IPS DF 6.9 (cell line): ENCODE measurements at regions not wholly inside any gene's neighbourhood (a gene's known extent, or its start where the extent isn't known, plus 50 kb on each side); places are given as distances from the start of the nearest gene placed in this dataset.

ENCODE experiments used
- DNase-seq: peaks from one replicate; pipeline ENCODE4 v3.0.0-alpha.2; 2013; ENCODE audit warnings: low read depth, low spot score
- H3K27ac ChIP-seq: one replicate; pipeline ENCODE4 v1.5.1; 2013; ENCODE audit warnings: low read length, control low read depth
- H3K27me3 ChIP-seq: 2 replicates; pipeline ENCODE4 v1.6.1; 2013; ENCODE audit warnings: mild to moderate bottlenecking, low read length; ENCODE audit not compliant: control insufficient read depth, insufficient read depth
- H3K36me3 ChIP-seq: 2 replicates; pipeline ENCODE4 v1.6.1; 2013; ENCODE audit warnings: low read length; ENCODE audit not compliant: control insufficient read depth, insufficient read depth
- H3K4me1 ChIP-seq: 2 replicates; pipeline ENCODE4 v1.6.1; 2013; ENCODE audit warnings: low read length; ENCODE audit not compliant: control insufficient read depth, insufficient read depth
- H3K4me3 ChIP-seq: 2 replicates; pipeline ENCODE4 v1.5.1; 2013; ENCODE audit warnings: mild to moderate bottlenecking, low read length
- H3K9me3 ChIP-seq: 2 replicates; pipeline ENCODE4 v1.6.1; 2013; ENCODE audit warnings: low read length, inconsistent platforms; ENCODE audit not compliant: control insufficient read depth, insufficient read depth
- WGBS: extraction: QIAGEN DNeasy Blood & Tissue Kit; methylation state at CpG from one replicate; pipeline ENCODE4 v1.1.7; 2013; ENCODE audit warnings: mixed read lengths, missing lambda C conversion rate; ENCODE audit not compliant: insufficient read length, insufficient coverage; 5-methylcytosine and 5-hydroxymethylcytosine counted together

DNA sequence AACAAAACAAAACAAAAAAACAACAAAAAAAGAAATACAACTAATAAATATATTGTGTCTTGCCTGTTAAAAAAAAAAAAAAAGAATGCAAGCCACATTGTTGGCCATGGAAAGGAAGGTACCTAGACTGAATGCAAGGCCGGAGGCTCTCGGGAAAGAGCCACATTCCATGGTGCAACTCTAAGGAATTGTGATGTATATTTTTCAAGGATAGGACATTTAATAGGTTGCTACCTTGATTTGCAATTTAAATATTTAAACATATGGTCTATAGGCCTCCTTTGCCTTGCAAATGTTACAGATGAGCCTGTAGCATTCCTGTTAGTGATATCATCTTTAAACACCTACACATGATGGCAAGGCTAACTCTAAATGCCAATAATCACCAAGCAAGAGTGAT, 650.9 kb downstream of the TOX3 start:
- Histone ChIP-seq H3K36me3 (no peaks in the 10 kb centered on the region), H3K4me1 (no peaks in the 10 kb centered on the region), H3K4me3 (no peak overlapping the region), H3K9me3 (no peaks in the 10 kb centered on the region), H3K27ac (no peak overlapping the region), H3K27me3 (no peaks in the 10 kb centered on the region)
- DNase-seq, result peak; percentile 25
- no CpG with 5 or more reads among the region's 2 CpGs for WGBS

DNA sequence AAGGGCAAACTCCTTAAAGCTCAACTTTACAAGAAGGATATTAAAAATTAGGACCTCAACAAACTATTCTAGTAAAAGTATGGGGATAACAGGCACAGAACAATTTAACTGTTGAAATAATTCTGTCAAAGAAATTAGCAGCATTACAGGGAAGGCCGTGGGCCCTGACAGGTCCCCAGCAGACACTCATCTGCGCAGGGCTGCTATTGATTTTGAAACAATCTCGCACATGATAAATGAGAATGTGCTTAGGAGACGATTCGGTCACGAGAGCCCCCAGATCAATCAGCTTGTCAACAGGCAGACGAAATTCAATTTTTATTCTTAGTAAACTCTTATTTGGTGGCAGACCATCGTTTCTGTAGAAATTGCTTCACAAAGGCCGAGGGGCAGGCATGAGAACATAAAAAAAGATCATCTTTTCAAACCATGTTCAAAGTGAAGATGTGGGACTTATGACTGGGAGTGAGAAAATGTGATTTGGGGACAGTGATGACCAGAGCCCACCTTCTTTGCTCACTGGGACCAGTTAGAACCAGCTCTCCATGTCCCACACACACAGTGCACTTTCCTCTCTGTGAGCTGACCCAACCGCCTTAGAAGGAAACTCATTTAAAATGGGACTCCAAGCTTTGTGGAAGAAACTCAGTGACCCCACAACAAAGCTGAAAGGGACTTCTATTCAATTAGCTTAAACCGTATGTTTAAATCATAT, 654.5 kb downstream of the TOX3 start:
- WGBS, result no CpG with 5 or more reads among the region's 11 CpGs
- H3K4me3 ChIP-seq, result no peak overlapping the region
- H3K36me3 ChIP-seq, result no peaks in the 10 kb centered on the region
- H3K9me3 ChIP-seq, result no peaks in the 10 kb centered on the region
- H3K27ac ChIP-seq, result no peak overlapping the region
- no peak for DNase-seq
- H3K4me1 ChIP-seq, result no peaks in the 10 kb centered on the region
- H3K27me3 ChIP-seq, result no peaks in the 10 kb centered on the region

DNA sequence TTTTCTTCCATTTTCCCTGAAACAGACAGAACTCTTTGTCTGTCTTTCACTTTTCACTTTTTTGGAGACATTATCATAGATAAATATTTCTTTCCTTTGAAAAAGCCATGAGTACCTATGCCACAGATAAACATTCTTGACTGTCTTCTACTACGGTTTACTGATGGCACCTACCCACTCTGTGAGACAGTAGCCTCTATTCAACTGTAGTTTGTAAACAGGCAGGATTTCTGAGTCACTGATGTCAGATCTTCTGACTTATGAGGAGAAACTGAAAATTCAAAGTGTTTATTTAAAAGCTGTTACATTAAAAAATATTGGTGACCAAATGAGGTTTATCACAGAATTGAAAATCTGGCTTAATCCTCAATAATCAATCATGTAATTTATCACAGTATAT, 658.4 kb downstream of the TOX3 start:
- DNase-seq, result no peak
- Histone ChIP-seq H3K27ac (no peak overlapping the region), H3K27me3 (no peaks in the 10 kb centered on the region), H3K4me3 (no peak overlapping the region), H3K4me1 (no peaks in the 10 kb centered on the region), H3K9me3 (no peaks in the 10 kb centered on the region), H3K36me3 (no peaks in the 10 kb centered on the region)
- WGBS, result no CpG with 5 or more reads among the region's 1 CpG

DNA sequence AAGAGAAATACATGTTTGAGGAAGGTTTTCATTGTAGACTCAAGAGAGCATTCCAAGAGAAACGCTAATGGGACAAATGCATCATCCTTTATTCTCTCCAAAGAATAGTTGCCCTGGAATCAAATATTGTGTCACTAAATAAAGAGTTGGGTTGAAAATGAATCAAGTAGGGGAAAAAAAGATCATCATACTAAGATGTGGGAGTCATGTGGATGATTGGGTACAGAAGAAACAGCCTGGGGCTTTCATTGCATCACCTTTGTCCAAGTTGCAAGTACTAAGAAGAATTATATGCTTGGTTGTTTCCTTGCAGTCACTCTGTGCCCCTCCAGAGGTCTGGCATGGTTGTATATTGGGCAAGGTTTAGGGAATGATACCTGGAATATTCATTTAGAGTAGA, 658.9 kb downstream of the TOX3 start:
- Histone ChIP-seq H3K9me3 (no peaks in the 10 kb centered on the region), H3K4me1 (no peaks in the 10 kb centered on the region), H3K27ac (no peak overlapping the region), H3K27me3 (no peaks in the 10 kb centered on the region), H3K36me3 (no peaks in the 10 kb centered on the region), H3K4me3 (no peak overlapping the region)
- DNase-seq, result no peak
- no CpG with 5 or more reads among the region's 1 CpG for WGBS

DNA sequence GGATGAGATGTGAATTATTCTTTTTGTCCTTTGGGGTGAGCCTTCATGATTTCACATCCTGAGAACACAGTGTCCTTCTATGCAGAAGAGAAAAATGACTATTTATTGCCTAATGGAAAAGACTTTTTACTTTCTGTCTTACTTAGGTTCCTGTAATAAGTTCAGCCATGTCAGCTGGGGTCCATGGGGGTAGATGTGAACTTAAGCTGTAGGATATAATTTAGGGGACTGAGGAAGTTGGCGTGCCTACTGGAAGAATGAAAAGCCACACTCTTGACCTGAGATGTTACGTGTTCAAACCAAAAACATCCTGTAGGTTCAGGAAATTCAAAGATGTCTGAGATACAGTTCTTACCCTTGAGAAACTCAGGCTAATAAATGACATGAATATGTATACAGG, 660.5 kb downstream of the TOX3 start:
- Histone ChIP-seq H3K4me1 (no peaks in the 10 kb centered on the region), H3K4me3 (no peak overlapping the region), H3K9me3 (no peaks in the 10 kb centered on the region), H3K27me3 (no peaks in the 10 kb centered on the region), H3K36me3 (no peaks in the 10 kb centered on the region), H3K27ac (no peak overlapping the region)
- WGBS, result no CpG with 5 or more reads among the region's 2 CpGs
- DNase-seq, result no peak

DNA sequence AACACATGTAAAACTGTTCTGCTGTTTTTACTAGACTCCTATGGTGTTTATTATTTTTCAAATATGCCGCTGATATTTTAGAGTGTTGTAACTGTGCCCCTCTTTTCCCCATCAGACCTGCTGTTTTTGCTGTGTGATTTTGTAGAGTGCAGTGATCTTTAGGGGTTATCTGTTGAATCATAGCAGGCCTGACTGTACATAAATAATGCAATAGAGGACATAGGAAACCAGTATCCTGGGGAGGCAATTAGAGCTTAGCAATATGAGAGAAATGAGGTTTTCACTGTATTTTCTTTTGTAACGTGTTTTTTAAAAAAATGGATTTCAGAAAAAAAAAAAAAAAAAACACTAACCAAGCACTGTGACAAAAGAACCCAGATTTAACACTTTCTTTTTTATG, 662.2 kb downstream of the TOX3 start:
- Histone ChIP-seq H3K27me3 (no peaks in the 10 kb centered on the region), H3K4me3 (no peak overlapping the region), H3K27ac (no peak overlapping the region), H3K36me3 (no peaks in the 10 kb centered on the region), H3K9me3 (no peaks in the 10 kb centered on the region), H3K4me1 (no peaks in the 10 kb centered on the region; the same call in 1 of the 2 replicates)
- no CpG with 5 or more reads among the region's 2 CpGs for WGBS
- no peak for DNase-seq

DNA sequence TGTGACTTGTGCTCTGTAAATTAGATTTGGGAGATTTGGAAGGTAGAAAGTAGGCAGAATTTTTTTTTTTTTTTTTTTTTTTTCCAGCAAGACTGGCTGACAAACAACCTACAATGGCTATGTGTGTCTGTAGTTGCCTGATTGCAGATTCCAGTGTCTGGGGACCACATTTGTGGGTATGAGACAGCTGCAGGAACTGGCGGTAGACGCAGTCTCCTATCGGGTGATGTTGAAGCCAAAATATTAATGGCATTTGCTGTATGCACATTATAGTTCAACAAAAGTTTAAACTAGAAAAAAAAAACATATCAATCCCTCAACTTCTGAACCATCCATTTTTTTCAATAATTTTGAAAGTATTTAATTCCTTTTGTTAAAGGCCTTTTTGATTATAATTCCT, 665.2 kb downstream of the TOX3 start:
- H3K27ac ChIP-seq, result no peak overlapping the region
- no CpG with 5 or more reads among the region's 3 CpGs for WGBS
- DNase-seq, result no peak
- no peaks in the 10 kb centered on the region for H3K27me3 ChIP-seq
- no peaks in the 10 kb centered on the region; the same call in 1 of the 2 replicates for H3K4me1 ChIP-seq
- no peak overlapping the region for H3K4me3 ChIP-seq
- H3K9me3 ChIP-seq, result no peaks in the 10 kb centered on the region
- H3K36me3 ChIP-seq, result no peaks in the 10 kb centered on the region

DNA sequence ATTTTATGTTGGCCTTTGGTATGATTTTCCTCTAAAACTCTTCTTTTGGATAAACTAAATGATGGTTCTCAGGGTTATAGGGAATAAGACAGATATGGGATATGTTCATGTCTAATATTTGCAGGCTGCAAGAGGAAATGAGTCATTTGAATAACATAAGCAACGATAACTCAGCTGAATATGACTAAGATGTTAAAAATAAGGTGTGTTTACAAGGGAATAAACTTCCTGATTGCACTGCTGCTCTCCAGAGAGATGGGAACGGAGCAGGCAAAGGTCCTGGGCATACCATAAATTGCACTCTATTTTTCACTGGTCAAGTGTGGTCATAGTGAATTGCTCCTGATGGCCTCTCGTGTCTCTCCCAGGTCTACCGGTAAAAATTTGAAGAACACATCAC, 666.2 kb downstream of the TOX3 start:
- no peak overlapping the region for H3K27ac ChIP-seq
- H3K4me3 ChIP-seq, result no peak overlapping the region
- H3K9me3 ChIP-seq, result no peaks in the 10 kb centered on the region
- H3K36me3 ChIP-seq, result no peaks in the 10 kb centered on the region
- no CpG with 5 or more reads among the region's 4 CpGs for WGBS
- no peak for DNase-seq
- H3K27me3 ChIP-seq, result no peaks in the 10 kb centered on the region
- no peaks in the 10 kb centered on the region; the same call in 1 of the 2 replicates for H3K4me1 ChIP-seq

DNA sequence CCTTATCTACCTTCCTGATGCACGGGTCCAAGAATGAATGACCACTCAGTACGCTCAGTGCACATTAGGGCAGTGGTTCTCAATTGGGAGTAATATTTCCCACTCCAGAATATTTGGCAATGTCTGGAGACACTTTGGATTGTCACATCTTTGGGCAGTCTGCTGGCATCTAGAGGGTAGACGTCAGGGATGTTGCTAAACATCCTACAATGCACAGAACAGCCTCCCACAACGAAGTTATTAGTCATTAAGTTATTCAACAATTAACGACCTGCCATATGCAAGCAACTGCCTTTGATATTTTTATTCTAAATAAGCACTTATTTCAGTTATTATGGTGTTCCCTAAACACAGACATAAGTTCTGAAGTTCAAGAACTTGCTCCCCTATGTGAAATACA, 669.3 kb downstream of the TOX3 start:
- H3K27ac ChIP-seq, result no peak overlapping the region
- H3K9me3 ChIP-seq, result no peaks in the 10 kb centered on the region
- H3K4me3 ChIP-seq, result no peak overlapping the region
- DNase-seq, result no peak
- H3K4me1 ChIP-seq, result no peaks in the 10 kb centered on the region; the same call in 1 of the 2 replicates
- no peaks in the 10 kb centered on the region for H3K36me3 ChIP-seq
- H3K27me3 ChIP-seq, result no peaks in the 10 kb centered on the region
- WGBS, result no CpG with 5 or more reads among the region's 5 CpGs

DNA sequence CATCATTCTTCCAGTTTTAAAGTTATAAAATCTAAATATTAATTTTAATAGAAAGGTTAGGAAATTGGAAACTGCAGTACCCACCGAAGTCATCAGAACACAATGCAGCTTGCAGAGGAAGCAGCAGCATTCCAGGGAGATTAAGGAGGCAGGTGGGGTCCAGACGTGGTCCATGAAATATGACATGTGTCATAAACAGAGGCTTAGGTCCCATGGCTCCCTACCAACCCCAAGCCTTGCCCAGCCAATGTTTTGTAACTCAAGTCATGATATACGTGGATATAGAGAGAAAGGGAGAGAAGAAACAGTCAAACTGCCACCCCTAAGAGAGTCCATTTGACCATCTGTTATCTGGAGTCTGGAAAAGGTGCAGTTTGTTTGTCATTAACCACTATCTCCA, 670.0 kb downstream of the TOX3 start:
- no CpG with 5 or more reads among the region's 3 CpGs for WGBS
- H3K4me1 ChIP-seq, result no peaks in the 10 kb centered on the region; the same call in 1 of the 2 replicates
- DNase-seq, result no peak
- no peaks in the 10 kb centered on the region for H3K9me3 ChIP-seq
- H3K4me3 ChIP-seq, result no peak overlapping the region
- no peaks in the 10 kb centered on the region for H3K27me3 ChIP-seq
- H3K27ac ChIP-seq, result no peak overlapping the region
- H3K36me3 ChIP-seq, result no peaks in the 10 kb centered on the region

DNA sequence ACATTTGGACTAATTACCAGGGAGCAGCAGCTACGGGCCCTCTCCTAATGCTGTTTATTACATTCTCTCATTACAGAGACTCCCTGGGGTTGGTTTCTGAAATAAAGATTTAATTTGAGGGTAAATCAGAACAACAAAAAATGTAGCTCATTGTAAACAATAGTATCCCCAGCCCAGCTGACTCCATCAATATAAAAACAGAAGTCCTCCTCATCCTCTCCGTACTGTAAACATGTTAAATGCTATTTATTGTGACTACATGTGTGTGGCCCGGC, 670.4 kb downstream of the TOX3 start:
- Histone ChIP-seq H3K4me3 (no peak overlapping the region), H3K36me3 (no peaks in the 10 kb centered on the region), H3K27me3 (no peaks in the 10 kb centered on the region), H3K4me1 (no peaks in the 10 kb centered on the region; the same call in 1 of the 2 replicates), H3K9me3 (no peaks in the 10 kb centered on the region), H3K27ac (no peak overlapping the region)
- no peak for DNase-seq
- no CpG with 5 or more reads among the region's 3 CpGs for WGBS
